H1 (cell line): ENCODE measurements at regions not wholly inside any gene's neighbourhood (a gene's known extent, or its start where the extent isn't known, plus 50 kb on each side); places are given as distances from the start of the nearest gene placed in this dataset.

Source experiments
- CTCF ChIA-PET: fragments of 300-600 bp; sonication (Branson Sonifier 250); formaldehyde crosslinking; loops from one replicate; lab custom pipeline; 2021; ENCODE audit not compliant: partially characterized antibody; lab: Charles Lee
- POLR2A ChIA-PET: fragments of 300-600 bp; sonication (Branson Sonifier 250); formaldehyde crosslinking; loops from one replicate; lab custom pipeline; 2021; ENCODE audit warnings: inconsistent platforms; ENCODE audit not compliant: partially characterized antibody; lab: Charles Lee
- DNase-seq, 2 experiments: peaks; one replicate each; pipeline versions ENCODE4 v3.0.0 to v3.0.0-alpha.2; 2010 to 2022; ENCODE audit warnings: low spot score in 2 of 2, low read depth in 1 of 2, mixed read lengths in 1 of 2
- FAIRE-seq: peaks from 2 replicates; lab custom pipeline; 2011; peaks lifted over from hg19 to GRCh38; lab: Jason Lieb, UNC
- H2AFZ ChIP-seq: 2 replicates; pipeline ENCODE4 v1.8.1; 2012; ENCODE audit warnings: low read length, inconsistent platforms
- H2AK5ac ChIP-seq: 2 replicates; pipeline ENCODE4 v1.6.1; 2013; ENCODE audit warnings: low read depth, low read length
- H2BK120ac ChIP-seq: replicated peaks from 2 replicates; pipeline ENCODE3; 2013; ENCODE audit warnings: low read depth, low read length, inconsistent platforms
- H2BK12ac ChIP-seq: 2 replicates; pipeline ENCODE4 v1.6.1; 2013; ENCODE audit warnings: low read depth, low read length
- H2BK15ac ChIP-seq: 2 replicates; pipeline ENCODE4 v1.6.1; 2013; ENCODE audit warnings: low read length
- H2BK20ac ChIP-seq: 2 replicates; pipeline ENCODE4 v1.6.1; 2013; ENCODE audit warnings: low read length
- H2BK5ac ChIP-seq: 2 replicates; pipeline ENCODE4 v1.6.1; 2013; ENCODE audit warnings: low read depth, low read length
- H3K14ac ChIP-seq: 2 replicates; pipeline ENCODE4 v1.6.1; 2013; ENCODE audit warnings: inconsistent platforms; ENCODE audit not compliant: insufficient read length
- H3K18ac ChIP-seq: 2 replicates; pipeline ENCODE4 v1.6.1; 2013; ENCODE audit warnings: low read length; ENCODE audit errors: extremely low read depth
- H3K23ac ChIP-seq: 2 replicates; pipeline ENCODE4 v1.6.1; 2013; ENCODE audit warnings: inconsistent platforms; ENCODE audit not compliant: insufficient read length
- H3K23me2 ChIP-seq: 2 replicates; pipeline ENCODE4 v1.6.1; 2013; ENCODE audit warnings: low read depth, low read length
- H3K27ac ChIP-seq: 2 replicates; pipeline ENCODE4 v1.6.1; 2011; ENCODE audit warnings: low read depth, low read length, inconsistent platforms
- H3K27me3 ChIP-seq, 4 experiments: replicated peaks in 1 of 4; 1 replicate in 1 of 4; 2 replicates in 3 of 4; pipeline versions ENCODE4 v1.6.1 to v1.8.1; 2011 to 2013; ENCODE audit warnings: low read length in 3 of 4, mild to moderate bottlenecking in 3 of 4, inconsistent platforms in 2 of 4, mixed read lengths in 2 of 4, moderate library complexity in 1 of 4; ENCODE audit not compliant: control insufficient read depth in 3 of 4, insufficient read depth in 3 of 4; ENCODE audit errors: extremely low read depth in 1 of 4
- H3K36me3 ChIP-seq, 4 experiments: 2 replicates each; pipeline versions ENCODE4 v1.6.1 to v1.8.1; 2011 to 2013; ENCODE audit warnings: mild to moderate bottlenecking in 4 of 4, low read length in 3 of 4, moderate library complexity in 2 of 4, control low read depth in 1 of 4, inconsistent platforms in 1 of 4; ENCODE audit not compliant: insufficient read depth in 4 of 4, control insufficient read depth in 2 of 4
- H3K4ac ChIP-seq: replicated peaks from 2 replicates; pipeline ENCODE3; 2013; ENCODE audit warnings: low read length, low read depth, mixed read lengths, inconsistent platforms; ENCODE audit not compliant: insufficient read length
- H3K4me1 ChIP-seq, 4 experiments: replicated peaks in 1 of 4; 1 replicate in 1 of 4; 2 replicates in 3 of 4; pipeline versions ENCODE4 v1.6.1 to v1.8.1; 2011 to 2013; ENCODE audit warnings: low read length in 3 of 4, inconsistent platforms in 2 of 4, mixed read lengths in 1 of 4; ENCODE audit not compliant: insufficient read depth in 4 of 4, control insufficient read depth in 3 of 4
- H3K4me2 ChIP-seq, 2 experiments: 2 replicates each; pipeline versions ENCODE4 v1.6.1 to v1.8.1; 2011 to 2013; ENCODE audit warnings: low read depth in 2 of 2, low read length in 2 of 2, control low read depth in 1 of 2, inconsistent platforms in 1 of 2, mild to moderate bottlenecking in 1 of 2; ENCODE audit not compliant: insufficient read depth in 1 of 2
- H3K4me3 ChIP-seq, 4 experiments: fragments of 200-600, 300-600 bp in 1 of 4; sonication (generic), shearing (Covaris generic), sonication (Bioruptor Twin) in 1 of 4; 2 replicates each; pipeline versions ENCODE4 v1.5.1 to v1.8.1; 2011 to 2016; ENCODE audit warnings: low read length in 4 of 4, low read depth in 3 of 4, control low read depth in 2 of 4, inconsistent platforms in 2 of 4, mild to moderate bottlenecking in 2 of 4, mixed read lengths in 1 of 4, moderate library complexity in 1 of 4; ENCODE audit not compliant: insufficient read depth in 2 of 4; ENCODE audit errors: extremely low read depth in 1 of 4
- H3K56ac ChIP-seq: replicated peaks from 2 replicates; pipeline ENCODE3; 2013; ENCODE audit warnings: low read depth, mild to moderate bottlenecking, mixed read lengths, low read length, inconsistent platforms; ENCODE audit not compliant: insufficient read length
- H3K79me1 ChIP-seq: 2 replicates; pipeline ENCODE4 v1.6.1; 2013; ENCODE audit warnings: low read depth, low read length, control low read depth
- H3K79me2 ChIP-seq, 2 experiments: 2 replicates each; pipeline versions ENCODE4 v1.6.1 to v1.8.1; 2012 to 2013; ENCODE audit warnings: low read length in 2 of 2, mild to moderate bottlenecking in 2 of 2, inconsistent platforms in 1 of 2; ENCODE audit not compliant: insufficient read depth in 2 of 2, control insufficient read depth in 1 of 2
- H3K9ac ChIP-seq, 4 experiments: replicated peaks in 1 of 4; 1 replicate in 1 of 4; 2 replicates in 3 of 4; pipeline versions ENCODE4 v1.6.1 to v1.8.1; 2011 to 2013; ENCODE audit warnings: low read depth in 3 of 4, low read length in 3 of 4, control low read depth in 2 of 4, mild to moderate bottlenecking in 2 of 4, moderate library complexity in 2 of 4, inconsistent platforms in 1 of 4; ENCODE audit errors: extremely low read depth in 1 of 4
- H3K9me3 ChIP-seq, 2 experiments: 2 replicates each; pipeline versions ENCODE4 v1.6.1 to v1.8.1; 2012 to 2013; ENCODE audit warnings: mild to moderate bottlenecking in 2 of 2, moderate library complexity in 2 of 2, control low read depth in 1 of 2, inconsistent platforms in 1 of 2, low read depth in 1 of 2, low read length in 1 of 2, mixed read lengths in 1 of 2; ENCODE audit not compliant: insufficient read depth in 2 of 2
- H4K20me1 ChIP-seq, 2 experiments: replicated peaks in 1 of 2; 2 replicates each; pipeline versions ENCODE3 to v1.8.1; 2011 to 2013; ENCODE audit warnings: inconsistent platforms in 2 of 2, low read length in 2 of 2, mild to moderate bottlenecking in 1 of 2; ENCODE audit not compliant: insufficient read depth in 2 of 2, control insufficient read depth in 1 of 2
- H4K5ac ChIP-seq: 2 replicates; pipeline ENCODE4 v1.6.1; 2013; ENCODE audit warnings: low read length, low read depth, mixed read lengths, inconsistent platforms; ENCODE audit not compliant: insufficient read length
- H4K8ac ChIP-seq: 2 replicates; pipeline ENCODE4 v1.8.0; 2013; ENCODE audit warnings: mild to moderate bottlenecking, moderate library complexity, low read length, inconsistent platforms; ENCODE audit not compliant: insufficient read depth; ENCODE audit errors: extremely low read depth
- H4K91ac ChIP-seq: replicated peaks from 2 replicates; pipeline ENCODE3; 2013; ENCODE audit warnings: low read length, mixed read lengths, inconsistent platforms; ENCODE audit not compliant: insufficient read length
- CREB1 ChIP-seq: IDR thresholded peaks from 2 replicates; pipeline ENCODE4 v1.6.1; 2012; ENCODE audit warnings: inconsistent platforms
- CTBP2 ChIP-seq: IDR thresholded peaks from 2 replicates; pipeline ENCODE4 v1.7.0; 2011; ENCODE audit warnings: borderline replicate concordance, mild to moderate bottlenecking, moderate library complexity, mixed read lengths, low read length; ENCODE audit not compliant: insufficient read depth, insufficient read length
- NANOG ChIP-seq: IDR thresholded peaks from 2 replicates; pipeline ENCODE4 v1.6.1; 2011; ENCODE audit warnings: low read length, low read depth, mild to moderate bottlenecking, inconsistent platforms; ENCODE audit not compliant: insufficient read depth, poor library complexity, severe bottlenecking
- POLR2AphosphoS5 ChIP-seq: IDR thresholded peaks from 2 replicates; pipeline ENCODE4 v1.6.1; 2011; ENCODE audit warnings: low read depth, low read length
- TAF1 ChIP-seq: IDR thresholded peaks from 2 replicates; pipeline ENCODE4 v1.6.1; 2011; ENCODE audit warnings: mild to moderate bottlenecking, low read depth, low read length
- TEAD4 ChIP-seq: IDR thresholded peaks from 2 replicates; pipeline ENCODE4 v1.6.1; 2012; ENCODE audit warnings: low read depth, low read length, inconsistent platforms, mixed read lengths
- ZNF274 ChIP-seq: IDR thresholded peaks from 2 replicates; pipeline ENCODE4 v1.7.0; 2012; ENCODE audit warnings: low read length, borderline replicate concordance; ENCODE audit errors: extremely low read depth
- WGBS, 2 experiments: shearing (Covaris generic) in 1 of 2; methylation state at CpG; one replicate each; pipeline versions ENCODE4 v1.1.6 to v1.1.7; 2013 to 2015; ENCODE audit warnings: low lambda C conversion rate in 2 of 2, mixed read lengths in 2 of 2, inconsistent platforms in 1 of 2, low coverage in 1 of 2, missing lambda C conversion rate in 1 of 2; ENCODE audit not compliant: insufficient replicate concordance in 2 of 2, insufficient coverage in 1 of 2, insufficient read length in 1 of 2; ENCODE audit errors: extremely low coverage in 1 of 2, missing lambda C conversion rate in 1 of 2; 5-methylcytosine and 5-hydroxymethylcytosine counted together

- no peak overlapping the region for H3K4me3 ChIP-seq
- no peak overlapping the region for H3K18ac ChIP-seq
- H2BK15ac ChIP-seq, result no peak overlapping the region
- WGBS, 2 experiments, result 85% methylated on average over 5 of the region's 5 CpGs; no CpG with 5 or more reads in 1 of the 2 experiments
- H3K27ac ChIP-seq, result no peak overlapping the region
- no peaks in the 10 kb centered on the region for H3K79me2 ChIP-seq
- H4K91ac ChIP-seq, result no peak overlapping the region
- CTCF ChIA-PET, result interaction anchor here (0.7 to 5.3 kb wide), 5 partner anchors 15 to 259 kb away, joined by 3 to 55 read pairs (median 4); no protein-coding TSS in a partner anchor
- H3K23ac ChIP-seq, result no peak overlapping the region
- peak overlapping the region; percentile 10 for H4K5ac ChIP-seq
- no peak overlapping the region for H2BK20ac ChIP-seq
- H2AFZ ChIP-seq, result no peak overlapping the region
- no peaks in the 10 kb centered on the region for H3K36me3 ChIP-seq
- H3K9me3 ChIP-seq, result no peaks in the 10 kb centered on the region
- no peak overlapping the region for H2BK120ac ChIP-seq
- H3K4me2 ChIP-seq, result no peak overlapping the region
- no peak overlapping the region for H4K8ac ChIP-seq
- no peak overlapping the region for H2BK5ac ChIP-seq
- H3K79me1 ChIP-seq, result no peaks in the 10 kb centered on the region
- FAIRE-seq, result no peak
- 0 out of 7 replicates have a peak, but pooled peaks cover 0 to 3% (median 0%) of the 10 kb centered on the region in 4 experiments for H3K27me3 ChIP-seq
- H3K23me2 ChIP-seq, result peaks cover 4% of the 10 kb centered on the region
- no peak overlapping the region for H3K9ac ChIP-seq
- no peak for TF ChIP-seq TEAD4
- no peak for TF ChIP-seq NANOG
- TF ChIP-seq POLR2AphosphoS5, result no peak
- TF ChIP-seq CREB1, result no peak
- no peak for TF ChIP-seq ZNF274
- no peak for TF ChIP-seq TAF1
- TF ChIP-seq CTBP2, result no peak
- TF ChIP-seq, all 59 proteins: peak for 0
- no peak overlapping the region for H3K14ac ChIP-seq
- DNase-seq, result peak in 1 of 2 experiments; percentile 10
- H2BK12ac ChIP-seq, result no peak overlapping the region
- H3K56ac ChIP-seq, result no peak overlapping the region
- H3K4me1 ChIP-seq, result peaks cover 7 to 10% (median 7%) of the 10 kb centered on the region in 4 experiments
- POLR2A ChIA-PET, result interaction anchor here (0.8 kb wide), 1 partner anchor 13 kb away, joined by 4 read pairs; no protein-coding TSS in a partner anchor
- H4K20me1 ChIP-seq, result no peaks in the 10 kb centered on the region
- no peak overlapping the region for H2AK5ac ChIP-seq
- no peak overlapping the region for H3K4ac ChIP-seq
Measured at GRCh38 chr10:78306358-78306757, 272.7 kb downstream of the RPS24 start.
